WTC11 (cell line): ENCODE measurements at regions not wholly inside any gene's neighbourhood (a gene's known extent, or its start where the extent isn't known, plus 50 kb on each side); places are given as distances from the start of the nearest gene placed in this dataset.

ENCODE experiments used
- ATAC-seq: fragments of 200-7000 bp; cut with Tn5 transposase; 2 replicates; pipeline ENCODE4 v1.10.0; 2021; ENCODE audit warnings: mild to moderate bottlenecking, moderate library complexity
- CTCF ChIA-PET: fragments of 300-600 bp; sonication (Branson Sonifier 250); formaldehyde crosslinking; loops from one replicate; lab custom pipeline; 2021; ENCODE audit warnings: antibody characterized with exemption; lab: Charles Lee
- POLR2A ChIA-PET: fragments of 350-600 bp; sonication (Branson Sonifier 250); formaldehyde crosslinking; loops from one replicate; lab custom pipeline; 2021; ENCODE audit warnings: antibody characterized with exemption; lab: Charles Lee
- DNase-seq: peaks from one replicate; pipeline ENCODE4 v3.0.0; 2021; ENCODE audit warnings: low spot score
- H3K27ac Mint-ChIP-seq: 2 replicates; pipeline ENCODE4 v1.8.0; 2021; ENCODE audit warnings: mixed read lengths
- H3K27me3 Mint-ChIP-seq: 2 replicates; pipeline ENCODE4 v1.8.0; 2021; ENCODE audit warnings: low read depth, mild to moderate bottlenecking, moderate library complexity, mixed read lengths
- H3K36me3 Mint-ChIP-seq: 2 replicates; pipeline ENCODE4 v1.8.0; 2021; ENCODE audit warnings: mixed read lengths
- H3K4me1 Mint-ChIP-seq: 2 replicates; pipeline ENCODE4 v1.8.0; 2022; ENCODE audit warnings: mixed read lengths
- H3K4me3 Mint-ChIP-seq: 2 replicates; pipeline ENCODE4 v1.8.0; 2021; ENCODE audit warnings: mild to moderate bottlenecking, moderate library complexity, mixed read lengths
- H3K9me3 Mint-ChIP-seq: 2 replicates; pipeline ENCODE4 v1.8.0; 2021; ENCODE audit warnings: mixed read lengths
- AR ChIP-seq: fragments of 250-450 bp; sonication (Bioruptor Pico); IDR thresholded peaks from 2 replicates; pipeline ENCODE4 v1.9.0; 2021; ENCODE audit warnings: mild to moderate bottlenecking
- ATF6 ChIP-seq: sonication (generic); formaldehyde crosslinking; IDR thresholded peaks from 2 replicates; pipeline ENCODE4 v1.8.1; 2023; ENCODE audit warnings: mild to moderate bottlenecking, missing genetic modification reagents
- CBFB ChIP-seq: sonication (generic); formaldehyde crosslinking; IDR thresholded peaks from 2 replicates; pipeline ENCODE4 v1.8.1; 2022; ENCODE audit warnings: mild to moderate bottlenecking, low read depth, missing genetic modification reagents
- CREM ChIP-seq: sonication (generic); formaldehyde crosslinking; IDR thresholded peaks from 2 replicates; pipeline ENCODE4 v1.8.1; 2022; ENCODE audit warnings: mild to moderate bottlenecking, missing genetic modification reagents, moderate library complexity
- ERG ChIP-seq: fragments of 250-450 bp; sonication (Bioruptor Pico); IDR thresholded peaks from 2 replicates; pipeline ENCODE4 v1.8.0; 2021; ENCODE audit warnings: mild to moderate bottlenecking
- ETV6 ChIP-seq: sonication (generic); formaldehyde crosslinking; IDR thresholded peaks from 2 replicates; pipeline ENCODE4 v1.8.1; 2022; ENCODE audit warnings: mild to moderate bottlenecking, missing genetic modification reagents
- FOXP4 ChIP-seq: sonication (generic); formaldehyde crosslinking; IDR thresholded peaks from 2 replicates; pipeline ENCODE4 v1.8.0; 2022; ENCODE audit warnings: mild to moderate bottlenecking, missing genetic modification reagents
- HMGA2 ChIP-seq: fragments of 250-450 bp; sonication (Bioruptor Pico); IDR thresholded peaks from 2 replicates; pipeline ENCODE4 v1.4.0; 2021; ENCODE audit warnings: mild to moderate bottlenecking, moderate library complexity
- IRF1 ChIP-seq: sonication (generic); formaldehyde crosslinking; IDR thresholded peaks from 2 replicates; pipeline ENCODE4 v1.8.0; 2023; ENCODE audit warnings: missing genetic modification reagents
- KAT7 ChIP-seq: sonication (generic); formaldehyde crosslinking; IDR thresholded peaks from 2 replicates; pipeline ENCODE4 v1.8.1; 2023; ENCODE audit warnings: missing genetic modification reagents, mild to moderate bottlenecking, borderline replicate concordance
- OVOL2 ChIP-seq: fragments of 250-450 bp; sonication (Bioruptor Pico); IDR thresholded peaks from 2 replicates; pipeline ENCODE4 v1.9.0; 2021; ENCODE audit warnings: mild to moderate bottlenecking, borderline replicate concordance
- SMAD4 ChIP-seq: sonication (generic); formaldehyde crosslinking; IDR thresholded peaks from 2 replicates; pipeline ENCODE4 v1.8.0; 2022; ENCODE audit warnings: mild to moderate bottlenecking, missing genetic modification reagents
- ZNF121 ChIP-seq: sonication (generic); formaldehyde crosslinking; IDR thresholded peaks from 2 replicates; pipeline ENCODE4 v1.8.0; 2023; ENCODE audit warnings: missing genetic modification reagents
- ZNF317 ChIP-seq: sonication (generic); formaldehyde crosslinking; IDR thresholded peaks from 2 replicates; pipeline ENCODE4 v1.8.1; 2023; ENCODE audit warnings: low read depth, mild to moderate bottlenecking, moderate library complexity, missing genetic modification reagents, borderline replicate concordance
- TF ChIP-seq, protein P1 (sequence below): fragments of 250-450 bp; sonication (Bioruptor Pico); IDR thresholded peaks from 2 replicates; pipeline ENCODE4 v1.9.0; 2021; ENCODE audit warnings: mild to moderate bottlenecking
- TF ChIP-seq, protein P2 (sequence below): fragments of 200-600 bp; IDR thresholded peaks from 2 replicates; pipeline ENCODE4 v1.8.0; 2022; ENCODE audit warnings: antibody characterized with exemption
- TF ChIP-seq, protein P3 (sequence below): sonication (generic); formaldehyde crosslinking; IDR thresholded peaks from 2 replicates; pipeline ENCODE4 v1.8.0; 2022; ENCODE audit warnings: mild to moderate bottlenecking, missing genetic modification reagents
- TF ChIP-seq, protein P4 (sequence below): sonication (generic); formaldehyde crosslinking; IDR thresholded peaks from 2 replicates; pipeline ENCODE4 v1.8.0; 2022; ENCODE audit warnings: mild to moderate bottlenecking, missing genetic modification reagents
- TF ChIP-seq, protein P5 (sequence below): fragments of 250-450 bp; sonication (Bioruptor Pico); IDR thresholded peaks from 2 replicates; pipeline ENCODE4 v2.1.2; 2022; ENCODE audit warnings: mild to moderate bottlenecking, moderate library complexity

DNA sequence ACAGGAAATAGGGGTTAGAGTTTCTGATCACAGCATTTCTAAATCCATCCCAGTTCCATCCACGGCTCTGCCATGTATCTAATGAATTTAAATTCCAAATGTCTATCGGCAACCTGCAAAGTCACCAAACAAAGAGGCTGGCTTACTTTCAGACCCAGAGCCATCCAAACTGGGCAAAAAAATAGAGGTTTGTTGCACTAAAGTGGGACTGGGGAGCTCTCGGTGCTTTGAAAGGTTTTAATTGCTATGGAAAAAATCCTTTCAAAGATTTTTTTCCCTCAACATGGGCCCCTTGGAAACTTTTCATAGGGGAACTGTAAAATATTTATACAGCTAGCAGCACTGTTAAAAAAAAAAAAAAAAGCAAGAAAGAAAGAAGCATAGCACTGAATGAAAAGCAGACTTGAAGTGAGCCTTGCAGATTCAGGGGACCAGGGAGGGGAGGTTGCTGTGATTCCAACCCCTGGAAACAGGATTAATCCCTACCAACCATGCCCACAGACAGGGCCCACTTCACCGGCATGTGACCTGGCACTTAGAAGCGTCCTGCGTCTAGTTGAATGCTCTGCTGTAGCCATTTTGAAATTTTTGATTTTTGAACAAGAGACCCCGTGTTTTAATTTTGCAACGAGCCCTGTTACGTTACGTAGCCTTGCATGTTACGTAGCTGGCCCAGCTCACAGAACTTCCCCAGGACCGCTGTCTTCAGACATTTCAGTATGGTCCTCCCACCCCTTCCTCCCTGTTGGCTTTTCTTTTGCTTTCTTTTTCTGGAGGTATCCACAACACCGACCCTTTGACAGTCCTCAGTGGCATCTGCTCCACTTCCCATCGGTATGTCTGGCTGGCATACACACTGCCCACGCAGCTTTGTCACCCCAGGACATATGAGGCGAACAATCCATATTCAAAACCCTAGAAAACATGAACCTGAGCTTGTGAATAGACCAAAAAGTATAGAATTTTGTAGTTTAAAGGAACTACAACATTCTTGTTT, 105.3 kb upstream of the NFIB start:
- H3K9me3 Mint-ChIP-seq = peaks cover 13% of the 10 kb centered on the region
- H3K36me3 Mint-ChIP-seq = no peaks in the 10 kb centered on the region
- H3K27me3 Mint-ChIP-seq = no peaks in the 10 kb centered on the region
- DNase-seq = no peak
- peaks cover 57% of the 10 kb centered on the region for H3K4me1 Mint-ChIP-seq
- no peak for ATAC-seq
- H3K4me3 Mint-ChIP-seq = no peak overlapping the region
- CTCF ChIA-PET = interaction anchor here (0.8 to 1.9 kb wide), 4 partner anchors 10 to 66 kb away, joined by 3 to 8 read pairs (median 6); no protein-coding TSS in a partner anchor
- POLR2A ChIA-PET = no interaction called here
- H3K27ac Mint-ChIP-seq = peak overlapping the region; percentile 26; the same call in 1 of the 2 replicates
- TF ChIP-seq ZNF121 (CRISPR knock-in tag) = no peak
- no peak for TF ChIP-seq HMGA2 (CRISPR knock-in tag)
- TF ChIP-seq, protein P1, sequence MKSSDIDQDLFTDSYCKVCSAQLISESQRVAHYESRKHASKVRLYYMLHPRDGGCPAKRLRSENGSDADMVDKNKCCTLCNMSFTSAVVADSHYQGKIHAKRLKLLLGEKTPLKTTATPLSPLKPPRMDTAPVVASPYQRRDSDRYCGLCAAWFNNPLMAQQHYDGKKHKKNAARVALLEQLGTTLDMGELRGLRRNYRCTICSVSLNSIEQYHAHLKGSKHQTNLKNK (CRISPR knock-in tag) = no peak
- TF ChIP-seq ZNF317 (CRISPR knock-in tag) = no peak
- no peak for TF ChIP-seq IRF1 (CRISPR knock-in tag)
- TF ChIP-seq, protein P2, sequence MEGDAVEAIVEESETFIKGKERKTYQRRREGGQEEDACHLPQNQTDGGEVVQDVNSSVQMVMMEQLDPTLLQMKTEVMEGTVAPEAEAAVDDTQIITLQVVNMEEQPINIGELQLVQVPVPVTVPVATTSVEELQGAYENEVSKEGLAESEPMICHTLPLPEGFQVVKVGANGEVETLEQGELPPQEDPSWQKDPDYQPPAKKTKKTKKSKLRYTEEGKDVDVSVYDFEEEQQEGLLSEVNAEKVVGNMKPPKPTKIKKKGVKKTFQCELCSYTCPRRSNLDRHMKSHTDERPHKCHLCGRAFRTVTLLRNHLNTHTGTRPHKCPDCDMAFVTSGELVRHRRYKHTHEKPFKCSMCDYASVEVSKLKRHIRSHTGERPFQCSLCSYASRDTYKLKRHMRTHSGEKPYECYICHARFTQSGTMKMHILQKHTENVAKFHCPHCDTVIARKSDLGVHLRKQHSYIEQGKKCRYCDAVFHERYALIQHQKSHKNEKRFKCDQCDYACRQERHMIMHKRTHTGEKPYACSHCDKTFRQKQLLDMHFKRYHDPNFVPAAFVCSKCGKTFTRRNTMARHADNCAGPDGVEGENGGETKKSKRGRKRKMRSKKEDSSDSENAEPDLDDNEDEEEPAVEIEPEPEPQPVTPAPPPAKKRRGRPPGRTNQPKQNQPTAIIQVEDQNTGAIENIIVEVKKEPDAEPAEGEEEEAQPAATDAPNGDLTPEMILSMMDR = no peak
- TF ChIP-seq, protein P3, sequence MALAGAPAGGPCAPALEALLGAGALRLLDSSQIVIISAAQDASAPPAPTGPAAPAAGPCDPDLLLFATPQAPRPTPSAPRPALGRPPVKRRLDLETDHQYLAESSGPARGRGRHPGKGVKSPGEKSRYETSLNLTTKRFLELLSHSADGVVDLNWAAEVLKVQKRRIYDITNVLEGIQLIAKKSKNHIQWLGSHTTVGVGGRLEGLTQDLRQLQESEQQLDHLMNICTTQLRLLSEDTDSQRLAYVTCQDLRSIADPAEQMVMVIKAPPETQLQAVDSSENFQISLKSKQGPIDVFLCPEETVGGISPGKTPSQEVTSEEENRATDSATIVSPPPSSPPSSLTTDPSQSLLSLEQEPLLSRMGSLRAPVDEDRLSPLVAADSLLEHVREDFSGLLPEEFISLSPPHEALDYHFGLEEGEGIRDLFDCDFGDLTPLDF (CRISPR knock-in tag) = no peak
- TF ChIP-seq ERG (CRISPR knock-in tag) = no peak
- TF ChIP-seq KAT7 (CRISPR knock-in tag) = no peak
- TF ChIP-seq, protein P4, sequence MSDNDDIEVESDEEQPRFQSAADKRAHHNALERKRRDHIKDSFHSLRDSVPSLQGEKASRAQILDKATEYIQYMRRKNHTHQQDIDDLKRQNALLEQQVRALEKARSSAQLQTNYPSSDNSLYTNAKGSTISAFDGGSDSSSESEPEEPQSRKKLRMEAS (CRISPR knock-in tag) = no peak
- TF ChIP-seq ETV6 (CRISPR knock-in tag) = no peak
- TF ChIP-seq SMAD4 (CRISPR knock-in tag) = no peak
- TF ChIP-seq ATF6 = no peak
- no peak for TF ChIP-seq CREM
- TF ChIP-seq, protein P5, sequence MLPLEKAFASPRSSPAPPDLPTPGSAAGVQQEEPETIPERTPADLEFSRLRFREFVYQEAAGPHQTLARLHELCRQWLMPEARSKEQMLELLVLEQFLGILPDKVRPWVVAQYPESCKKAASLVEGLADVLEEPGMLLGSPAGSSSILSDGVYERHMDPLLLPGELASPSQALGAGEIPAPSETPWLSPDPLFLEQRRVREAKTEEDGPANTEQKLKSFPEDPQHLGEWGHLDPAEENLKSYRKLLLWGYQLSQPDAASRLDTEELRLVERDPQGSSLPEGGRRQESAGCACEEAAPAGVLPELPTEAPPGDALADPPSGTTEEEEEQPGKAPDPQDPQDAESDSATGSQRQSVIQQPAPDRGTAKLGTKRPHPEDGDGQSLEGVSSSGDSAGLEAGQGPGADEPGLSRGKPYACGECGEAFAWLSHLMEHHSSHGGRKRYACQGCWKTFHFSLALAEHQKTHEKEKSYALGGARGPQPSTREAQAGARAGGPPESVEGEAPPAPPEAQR (CRISPR knock-in tag) = no peak
- TF ChIP-seq CBFB (CRISPR knock-in tag) = no peak
- no peak for TF ChIP-seq AR (CRISPR knock-in tag)
- TF ChIP-seq FOXP4 (CRISPR knock-in tag) = no peak
- TF ChIP-seq OVOL2 (CRISPR knock-in tag) = no peak
